Activated effector memory CD4-positive, alpha-beta T cell treated with anti-CD3 and anti-CD28 coated beads, Interleukin-2, amount 50 U/mL, for 16 hours (primary cell): ENCODE measurements at regions not wholly inside any gene's neighbourhood (a gene's known extent, or its start where the extent isn't known, plus 50 kb on each side); places are given as distances from the start of the nearest gene placed in this dataset.

Experiments
- DNase-seq: peaks from one replicate; pipeline ENCODE4 v3.0.0-alpha.2; 2020

DNA sequence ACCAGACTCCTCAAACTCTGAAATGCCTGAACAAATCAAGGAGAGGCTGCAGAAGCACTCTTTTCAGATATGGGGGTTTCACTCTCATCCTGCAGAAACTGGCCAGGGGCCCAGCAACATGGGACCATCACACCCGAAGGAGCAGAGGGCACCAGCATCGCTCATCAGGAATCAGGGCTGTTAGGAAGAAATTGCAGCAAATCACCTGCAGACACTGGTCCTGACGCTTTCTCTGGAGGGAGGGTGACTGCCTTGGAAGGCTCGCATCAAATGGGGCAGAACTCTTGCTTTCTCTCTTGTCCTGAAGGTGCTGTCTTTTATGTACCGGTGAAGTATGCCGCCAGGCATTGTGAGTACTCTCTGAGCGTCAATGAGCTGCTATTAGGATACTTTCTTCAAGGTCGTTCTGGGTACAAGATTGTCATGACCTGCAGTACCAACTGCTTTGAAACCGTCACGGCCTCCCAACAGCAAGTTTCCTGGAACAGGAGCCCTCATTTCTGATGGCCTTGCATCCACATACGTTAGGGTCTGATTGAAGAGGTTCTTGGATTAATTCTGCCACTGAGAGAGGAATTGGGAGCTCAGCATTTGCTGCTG lies 155.7 kb upstream of the SOX1 start:
- peak; percentile 36 for DNase-seq

DNA sequence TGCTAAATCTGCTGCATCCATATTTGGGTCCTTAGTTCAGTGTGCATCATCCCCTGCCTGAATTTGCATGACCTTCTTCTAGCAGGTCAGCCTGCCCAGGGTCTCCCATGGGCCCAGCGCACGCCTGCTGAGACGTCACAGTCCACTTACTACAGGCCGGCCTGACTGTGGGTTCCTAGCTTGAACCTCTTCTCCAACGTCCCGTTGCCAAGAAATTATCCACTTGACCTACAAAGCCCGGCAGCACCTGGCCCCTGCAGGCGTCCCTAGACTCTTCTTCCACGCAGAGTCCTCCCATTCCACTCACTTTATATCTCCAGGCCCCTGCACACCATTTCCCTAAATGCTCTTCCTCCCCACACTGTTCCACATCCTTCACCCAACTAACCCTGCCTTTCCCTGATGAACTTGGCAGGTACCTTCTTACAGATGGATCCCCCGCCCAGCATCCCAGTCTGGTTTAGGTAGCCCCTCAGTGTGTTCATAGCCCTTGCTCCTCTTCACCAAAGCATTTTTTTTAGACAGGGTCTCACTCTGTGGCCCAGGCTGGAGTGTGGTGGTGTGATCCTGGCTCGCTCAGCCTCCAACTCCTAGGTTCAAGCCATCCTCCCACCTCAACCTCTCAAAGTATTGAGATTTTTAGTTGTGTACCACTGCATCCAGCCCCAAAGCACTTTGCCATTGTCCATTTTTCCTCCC lies 155.0 kb upstream of the SOX1 start:
- peak; percentile 34 for DNase-seq

DNA sequence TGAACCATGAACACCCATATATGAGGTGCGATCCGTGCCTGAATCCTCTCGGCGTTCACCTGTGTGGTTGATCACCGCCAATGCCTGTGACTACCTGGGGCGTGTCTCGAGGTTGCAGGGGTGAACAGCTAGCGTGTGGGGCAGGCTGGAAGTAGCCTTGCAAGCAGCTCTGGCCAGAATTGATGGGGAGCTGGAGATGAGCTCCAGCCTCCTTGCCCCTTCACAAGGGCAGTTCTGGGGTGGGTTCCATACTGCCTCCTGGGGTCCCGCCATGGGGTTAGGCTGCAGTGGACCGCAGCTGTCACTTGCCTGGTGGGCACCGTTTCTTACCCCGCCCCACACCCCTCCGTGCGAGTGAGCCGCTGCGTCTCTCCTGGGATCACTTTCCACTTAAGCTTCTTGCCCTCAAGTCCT lies 154.5 kb upstream of the SOX1 start:
- peak; percentile 49 for DNase-seq

DNA sequence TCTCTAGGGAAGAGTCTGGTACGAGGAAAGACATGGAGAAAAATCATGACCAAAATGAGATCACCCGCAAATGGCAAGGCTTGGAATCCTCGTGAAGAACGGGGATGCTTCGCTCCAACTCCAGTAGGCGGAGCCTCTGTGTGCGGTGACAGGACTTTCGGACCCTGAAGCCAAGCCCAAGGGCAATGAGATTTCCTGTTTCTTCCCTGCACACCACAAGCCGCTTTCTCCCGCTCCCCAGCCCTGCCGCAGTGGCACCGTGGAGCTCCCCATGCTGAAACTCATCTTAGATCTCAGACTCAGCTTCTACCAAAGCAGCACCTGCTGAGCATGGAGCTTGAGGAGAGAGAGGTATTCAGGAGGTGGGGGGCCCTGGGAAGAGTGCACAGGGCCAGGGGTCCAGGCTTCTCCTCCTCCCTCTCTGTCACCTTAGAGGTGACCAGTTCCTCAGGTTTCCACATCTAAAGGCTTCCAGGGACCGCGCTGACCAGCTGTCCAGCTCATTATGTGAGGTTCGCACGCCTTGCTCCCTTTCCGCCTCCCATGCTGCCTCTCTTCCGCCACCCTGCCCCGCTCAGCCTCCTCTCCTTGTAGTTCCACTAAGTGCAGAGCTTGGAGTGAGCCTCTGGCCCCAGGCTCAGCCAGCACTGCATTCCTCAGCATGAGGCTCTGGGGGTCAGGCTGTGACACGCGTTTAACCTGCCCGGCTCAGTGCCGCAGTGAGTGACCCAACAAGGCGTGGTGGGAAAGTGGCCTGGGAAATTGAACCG lies 153.8 kb upstream of the SOX1 start:
- DNase-seq = peak; percentile 50

DNA sequence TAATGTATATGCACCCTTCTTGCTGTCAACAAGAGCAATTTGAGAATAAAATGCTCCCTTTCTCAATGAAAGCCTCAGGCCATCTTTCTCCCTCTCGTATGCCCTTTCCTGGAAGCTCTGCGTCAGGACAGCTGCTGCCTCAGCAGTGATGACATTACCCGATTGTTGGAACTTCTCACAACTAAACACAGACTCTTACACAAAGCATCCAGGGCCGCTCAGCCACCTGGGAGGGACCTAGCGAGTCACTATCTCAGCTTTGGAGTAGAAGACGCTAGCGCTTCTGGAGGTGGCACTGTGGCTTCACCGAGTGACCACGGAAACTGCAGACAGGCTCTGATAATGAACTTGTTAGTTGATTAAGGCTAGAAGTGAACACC lies 153.2 kb upstream of the SOX1 start:
- peak; percentile 37 for DNase-seq

DNA sequence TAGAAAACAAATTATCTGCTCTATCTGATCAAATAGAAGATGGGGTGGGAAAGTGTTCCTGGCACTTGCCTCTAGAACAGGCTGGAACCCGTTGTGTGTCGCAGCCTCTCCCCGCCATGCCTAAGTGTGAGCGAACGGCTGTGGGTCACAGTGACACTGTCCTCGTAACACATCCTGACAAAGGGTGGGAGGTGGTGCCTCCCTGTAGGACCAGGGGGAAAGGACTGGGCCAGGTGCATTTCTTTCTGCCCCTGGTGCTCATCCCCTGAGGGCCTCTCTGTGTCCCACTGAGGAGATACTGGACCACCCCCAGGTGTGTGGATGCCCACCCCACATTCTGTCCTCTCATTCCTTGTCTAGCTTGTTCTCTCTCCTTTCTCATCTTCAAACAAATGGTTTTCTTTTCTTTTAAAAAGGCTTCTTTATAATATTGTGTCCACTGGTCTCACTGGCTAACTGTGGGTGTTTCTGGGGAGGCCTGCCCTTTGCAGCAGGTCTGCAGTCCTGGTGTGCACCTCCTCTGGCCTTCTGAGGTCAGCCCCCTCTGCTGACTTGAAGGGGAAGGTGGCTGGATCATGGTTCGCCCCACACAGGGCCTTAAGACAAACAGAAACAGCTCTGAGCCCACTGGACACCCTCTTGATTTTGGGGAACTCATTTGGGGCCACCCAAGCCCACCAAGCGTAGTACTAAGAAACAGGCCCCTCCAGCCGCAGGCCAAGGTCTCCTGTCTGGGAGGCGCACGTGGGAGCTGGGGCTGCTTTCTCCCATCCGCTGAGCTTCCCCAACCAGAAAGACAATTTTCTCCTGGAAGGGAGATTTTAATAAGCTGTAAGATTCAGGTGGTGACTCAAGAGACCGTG lies 152.5 kb upstream of the SOX1 start:
- DNase-seq = no peak

DNA sequence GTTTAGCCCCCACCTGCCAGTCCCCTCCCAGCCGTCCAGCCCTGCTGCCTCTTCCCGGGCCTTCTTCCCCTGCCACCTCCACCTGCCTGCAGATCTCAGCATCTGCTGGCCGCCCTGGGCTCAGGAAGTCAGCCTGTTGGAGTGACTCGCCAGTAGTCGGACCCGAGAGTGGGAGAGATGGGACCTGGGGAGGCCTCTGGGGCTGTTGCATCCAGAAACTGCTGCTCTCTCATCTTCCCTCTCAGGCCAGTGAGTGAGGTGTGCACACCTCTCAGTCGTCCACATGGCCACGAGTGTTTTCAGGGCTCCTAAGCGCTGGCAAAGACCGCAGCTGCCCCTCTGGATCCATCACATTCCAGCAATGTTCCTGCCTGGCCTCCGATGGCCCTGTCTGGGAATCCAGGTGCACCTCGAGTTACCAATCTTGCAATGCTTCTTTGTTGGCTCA lies 151.8 kb upstream of the SOX1 start:
- DNase-seq = peak; percentile 38

DNA sequence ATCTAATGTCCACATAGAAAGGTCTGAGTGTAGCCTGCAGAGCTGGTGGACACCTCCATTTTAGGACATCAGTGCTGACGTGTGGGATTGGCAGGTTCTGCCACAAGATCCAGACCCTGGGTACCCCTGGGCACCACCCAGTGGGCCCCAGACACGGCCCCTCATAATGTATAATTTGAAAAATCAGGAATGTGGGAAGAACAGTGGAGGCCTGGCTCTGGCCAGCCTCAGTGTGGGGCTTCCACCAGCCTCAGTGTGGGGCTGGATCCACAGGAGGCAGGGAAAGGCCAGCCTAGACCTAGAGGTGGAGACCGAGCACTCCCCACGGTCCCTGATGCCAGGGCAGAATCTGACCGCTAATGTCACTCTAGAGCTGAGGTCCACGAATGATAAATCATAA lies 150.7 kb upstream of the SOX1 start:
- DNase-seq = peak; percentile 21

DNA sequence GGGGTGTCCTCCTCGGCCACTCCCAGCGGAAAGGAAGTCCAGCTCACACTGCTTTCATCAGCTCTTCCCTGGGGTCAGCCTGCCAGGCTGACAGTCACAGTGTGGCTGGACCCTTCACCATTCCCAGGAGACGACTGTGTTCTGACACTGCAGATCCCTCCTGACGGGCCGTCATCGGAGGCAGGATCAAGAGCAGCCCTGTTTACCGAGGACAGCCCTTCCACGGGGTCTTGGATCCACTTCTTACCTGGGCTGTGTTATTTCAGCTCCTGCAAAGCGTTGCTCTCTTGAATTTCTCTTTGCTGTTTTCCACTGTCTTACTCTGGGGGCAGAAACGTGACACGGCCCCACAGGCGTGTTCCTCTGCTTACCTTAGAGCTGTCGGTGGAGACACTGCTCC lies 149.9 kb upstream of the SOX1 start:
- DNase-seq = peak; percentile 21

DNA sequence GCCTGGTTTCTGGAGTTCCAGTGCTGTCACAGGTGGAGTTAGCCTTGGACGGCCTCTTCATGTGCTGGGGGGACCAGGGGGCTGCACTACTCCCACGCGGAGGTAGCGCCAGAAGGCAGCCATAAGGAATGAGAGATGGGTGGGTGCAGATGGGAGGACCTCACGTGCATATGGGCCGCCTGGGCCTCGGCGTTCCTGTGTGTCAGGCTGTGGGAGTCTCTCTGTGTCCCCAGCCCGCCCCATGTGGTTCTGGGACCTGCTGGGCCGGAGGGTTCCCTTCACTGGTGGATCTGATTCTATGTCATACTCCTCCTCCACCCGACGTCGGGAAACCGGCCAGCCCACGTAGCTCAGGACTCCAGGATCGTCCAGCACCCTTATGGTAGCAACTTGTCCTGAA lies 149.0 kb upstream of the SOX1 start:
- DNase-seq = peak; percentile 24

DNA sequence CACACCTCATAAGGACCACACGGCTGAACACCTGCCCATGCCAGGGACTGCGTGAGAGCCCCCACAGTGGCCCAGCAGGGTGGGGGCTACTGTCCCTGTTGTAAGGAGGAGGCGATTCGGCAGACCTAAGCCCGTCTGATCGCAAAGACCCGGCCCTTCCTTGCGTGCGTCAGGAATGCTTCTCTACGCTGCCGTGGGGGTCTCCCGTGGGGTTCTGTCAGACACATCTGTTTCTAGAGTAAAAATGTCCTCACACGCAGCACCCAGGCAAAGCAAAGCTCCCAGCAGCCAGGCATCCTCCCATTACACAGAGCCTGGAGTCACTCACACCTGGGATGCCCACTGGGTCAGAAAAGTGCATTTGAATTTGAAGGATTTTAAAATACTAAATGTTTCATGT lies 147.7 kb upstream of the SOX1 start:
- DNase-seq = peak; percentile 31

DNA sequence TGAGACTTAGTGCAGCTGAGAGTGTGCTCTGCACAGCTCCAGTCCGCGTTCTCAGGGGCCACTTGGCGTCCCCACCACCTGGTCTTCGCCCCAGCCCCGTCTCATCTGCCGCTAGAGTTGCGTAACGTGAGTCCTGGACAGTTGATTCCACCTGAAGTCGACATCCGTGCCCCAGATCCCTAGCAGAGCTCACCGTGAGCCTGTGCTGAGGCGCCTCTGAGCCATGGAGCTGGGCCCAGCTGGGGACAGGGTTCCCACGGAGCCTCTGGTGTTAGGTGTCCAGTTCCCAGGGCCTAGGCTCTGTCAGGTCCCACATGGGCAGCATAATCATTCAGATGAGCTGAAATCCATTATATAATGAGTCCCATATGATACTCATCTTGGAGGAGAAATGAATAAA lies 147.1 kb upstream of the SOX1 start:
- DNase-seq = peak; percentile 17

DNA sequence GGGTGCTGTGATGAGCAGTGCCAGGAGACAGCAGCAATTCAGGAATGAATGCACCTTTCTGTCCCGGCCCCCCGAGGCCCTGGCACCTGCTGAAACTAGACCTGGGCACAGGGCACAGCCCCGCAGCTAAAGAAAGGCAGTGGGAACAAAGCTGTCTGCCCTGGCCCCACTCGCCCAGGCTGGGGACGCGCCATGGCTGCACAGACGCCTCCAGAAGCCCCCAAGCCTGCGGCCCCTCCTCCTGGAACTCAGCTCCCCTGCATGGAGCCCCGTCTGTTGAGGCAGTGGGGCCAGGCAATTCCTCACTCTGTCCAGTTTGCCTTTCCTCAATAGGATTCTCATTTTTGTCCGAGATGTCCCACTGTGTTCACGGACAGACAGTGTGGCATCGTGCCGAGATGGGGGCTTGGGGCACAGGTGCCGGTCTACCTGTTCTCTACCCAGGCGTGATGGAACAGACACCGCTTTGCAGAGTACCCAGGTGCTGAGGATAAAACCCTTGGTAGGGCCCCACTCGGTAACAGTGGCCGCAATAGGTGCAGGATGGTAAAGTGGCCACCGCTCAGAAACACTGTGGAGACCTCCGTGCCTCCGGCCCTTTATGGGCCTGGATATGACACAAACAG lies 146.5 kb upstream of the SOX1 start:
- DNase-seq = peak; percentile 49

DNA sequence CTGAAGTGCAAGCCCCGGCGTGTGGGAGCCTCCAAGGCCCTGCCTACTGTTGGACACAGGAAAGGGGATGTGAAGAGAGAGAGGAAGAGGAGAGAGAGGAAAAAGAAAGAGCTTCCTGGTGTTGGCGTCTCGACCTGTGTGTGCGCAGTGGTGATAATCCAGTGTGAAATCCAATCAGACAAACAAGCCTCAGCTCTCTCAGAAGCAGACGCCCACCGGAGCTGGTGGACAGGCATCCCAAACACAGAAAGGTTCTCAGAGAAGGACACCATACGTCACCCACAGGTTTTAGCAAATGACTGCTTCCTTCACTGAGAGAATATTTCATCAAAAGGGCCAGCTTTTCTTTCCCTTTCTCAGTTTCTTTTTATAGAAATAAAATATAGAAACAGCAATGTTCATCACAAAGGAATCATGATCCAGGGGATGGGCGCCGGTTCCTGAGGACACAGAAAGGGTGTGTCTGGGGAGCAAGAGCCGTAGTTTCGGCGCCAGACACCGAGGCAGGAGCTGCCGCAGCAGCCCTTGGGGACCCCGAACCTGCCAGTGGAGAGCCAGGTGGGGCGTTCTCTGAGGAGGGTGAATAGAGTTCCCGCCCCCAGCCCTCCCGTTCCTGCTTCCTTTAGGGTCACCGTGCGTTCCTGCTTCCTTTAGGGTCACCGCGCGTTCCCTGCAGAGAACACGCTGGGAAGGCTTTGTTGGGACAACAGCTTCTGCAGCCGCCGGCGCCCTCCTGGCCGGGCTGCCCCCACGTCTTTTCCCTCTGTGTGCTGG lies 145.8 kb upstream of the SOX1 start:
- DNase-seq = peak; percentile 49

DNA sequence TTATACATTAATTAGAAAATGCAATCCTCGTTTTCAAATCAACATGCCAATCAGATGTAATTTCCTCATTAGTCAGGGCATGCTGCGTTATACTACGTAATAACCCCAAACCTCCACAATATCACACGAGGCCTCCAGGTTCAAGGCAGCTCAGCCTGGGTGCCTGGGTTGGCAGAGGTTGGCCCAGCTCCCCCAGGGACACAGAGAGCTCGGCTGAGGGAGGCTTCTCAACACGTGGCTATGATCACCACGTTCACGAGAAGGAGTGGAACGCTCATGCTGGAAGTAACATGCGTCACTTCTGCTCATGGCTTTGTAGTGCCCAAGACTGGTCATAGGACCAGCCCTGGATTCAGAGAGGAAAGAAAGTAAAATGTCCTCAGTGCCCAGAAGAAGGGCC lies 144.9 kb upstream of the SOX1 start:
- peak; percentile 27 for DNase-seq

DNA sequence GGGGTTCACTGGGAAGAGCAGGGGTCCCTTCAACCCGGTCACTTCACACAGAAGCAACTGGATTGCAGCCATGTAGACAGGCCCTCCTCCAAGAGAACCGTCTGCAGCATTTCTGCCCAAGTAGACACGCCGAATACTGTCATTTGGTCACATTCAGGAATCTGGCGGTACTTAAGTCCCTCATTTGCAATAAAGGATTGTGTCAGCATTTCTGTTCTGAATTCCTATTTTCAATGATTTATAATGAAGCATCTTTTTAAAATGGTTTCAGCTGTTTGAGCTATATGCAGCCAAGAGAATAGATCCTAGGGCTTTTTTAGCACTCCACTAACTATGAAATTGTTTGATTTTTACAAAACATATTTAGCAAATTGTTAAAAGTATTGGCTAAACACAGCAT lies 143.5 kb upstream of the SOX1 start:
- peak; percentile 37 for DNase-seq

DNA sequence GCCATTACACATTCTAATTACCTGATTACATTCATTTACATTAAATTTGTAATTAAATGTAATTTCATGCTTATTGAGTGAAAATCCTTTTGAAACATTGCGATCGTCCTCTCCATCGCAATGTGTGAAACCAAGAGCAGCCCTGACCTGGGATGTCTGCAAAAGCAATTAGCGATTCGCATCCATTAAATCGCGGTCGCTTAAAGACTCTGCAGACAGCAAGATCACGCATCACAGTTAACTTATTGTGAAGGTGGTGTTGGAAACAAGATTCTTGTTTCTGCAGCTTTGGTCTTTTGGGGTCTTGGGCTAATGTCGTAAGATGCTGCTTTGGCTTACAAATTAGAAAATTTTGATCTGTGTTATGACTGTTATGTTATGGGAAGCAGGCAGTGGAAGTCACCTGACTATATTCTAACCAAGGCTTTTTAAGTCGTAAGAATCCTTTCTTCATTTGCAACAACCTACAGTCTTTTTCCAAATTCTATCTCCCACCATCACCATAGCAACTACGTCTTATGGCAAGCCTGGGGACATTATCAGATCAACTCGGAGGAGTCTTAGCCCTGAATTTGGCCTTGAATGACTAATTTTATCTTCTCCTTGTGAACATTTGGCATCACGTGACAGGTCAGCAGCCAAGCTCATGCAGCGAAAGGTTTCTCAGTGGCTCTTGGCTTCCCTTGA lies 142.8 kb upstream of the SOX1 start:
- peak; percentile 21 for DNase-seq

DNA sequence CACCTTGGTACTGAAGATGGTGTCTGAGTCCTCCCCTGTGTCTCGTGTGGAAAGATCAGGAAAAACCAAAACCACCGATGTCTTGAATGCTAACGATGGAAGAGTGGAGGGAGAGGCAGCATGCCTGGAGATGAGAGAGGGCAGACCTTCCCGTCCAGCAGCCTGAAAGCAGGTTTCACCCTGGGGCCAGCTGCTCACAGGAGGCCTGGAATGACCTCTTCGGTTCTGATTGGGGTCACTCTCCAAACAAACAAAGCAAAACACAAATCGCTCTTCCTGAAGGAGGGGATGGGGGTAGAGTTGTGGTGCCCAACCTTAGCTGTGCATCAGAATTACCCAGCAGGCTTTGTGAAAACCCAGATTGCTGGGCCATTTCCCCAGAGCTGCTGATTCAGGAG lies 142.3 kb upstream of the SOX1 start:
- DNase-seq = peak; percentile 4

DNA sequence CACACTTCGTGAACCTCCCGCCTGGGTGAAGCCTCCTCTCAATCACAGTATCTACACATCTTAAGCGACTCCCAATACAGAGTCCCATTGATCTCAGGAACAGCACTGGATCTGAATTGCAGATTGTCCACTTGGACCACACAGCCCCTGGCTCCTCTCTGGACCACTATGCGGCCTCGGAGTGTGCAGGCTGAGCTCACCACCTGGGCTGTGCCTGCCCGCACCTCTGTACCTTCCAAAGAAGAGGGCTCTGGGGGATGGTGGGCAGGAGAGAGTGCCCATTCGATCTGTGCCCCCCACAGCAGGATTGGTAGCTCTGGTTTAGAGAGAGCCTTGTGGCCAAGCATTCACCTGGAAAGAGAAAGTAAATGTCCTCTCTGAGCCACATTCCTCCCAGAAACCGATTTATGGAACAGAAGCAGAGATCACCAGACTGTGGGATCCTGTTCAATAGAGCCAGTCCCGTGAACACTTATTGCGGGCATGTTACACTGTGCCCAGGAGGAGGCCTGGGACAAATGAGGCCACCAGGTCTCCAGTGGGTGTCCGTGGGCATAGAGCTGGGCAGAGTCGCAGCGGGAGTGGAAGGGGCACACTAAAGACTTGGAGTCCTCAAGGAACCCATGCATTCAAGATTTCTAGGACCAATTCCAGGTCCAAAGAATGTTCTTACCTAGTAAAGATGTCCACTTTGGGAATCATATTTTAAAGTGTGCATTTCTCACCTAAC lies 141.6 kb upstream of the SOX1 start:
- DNase-seq = peak; percentile 37

DNA sequence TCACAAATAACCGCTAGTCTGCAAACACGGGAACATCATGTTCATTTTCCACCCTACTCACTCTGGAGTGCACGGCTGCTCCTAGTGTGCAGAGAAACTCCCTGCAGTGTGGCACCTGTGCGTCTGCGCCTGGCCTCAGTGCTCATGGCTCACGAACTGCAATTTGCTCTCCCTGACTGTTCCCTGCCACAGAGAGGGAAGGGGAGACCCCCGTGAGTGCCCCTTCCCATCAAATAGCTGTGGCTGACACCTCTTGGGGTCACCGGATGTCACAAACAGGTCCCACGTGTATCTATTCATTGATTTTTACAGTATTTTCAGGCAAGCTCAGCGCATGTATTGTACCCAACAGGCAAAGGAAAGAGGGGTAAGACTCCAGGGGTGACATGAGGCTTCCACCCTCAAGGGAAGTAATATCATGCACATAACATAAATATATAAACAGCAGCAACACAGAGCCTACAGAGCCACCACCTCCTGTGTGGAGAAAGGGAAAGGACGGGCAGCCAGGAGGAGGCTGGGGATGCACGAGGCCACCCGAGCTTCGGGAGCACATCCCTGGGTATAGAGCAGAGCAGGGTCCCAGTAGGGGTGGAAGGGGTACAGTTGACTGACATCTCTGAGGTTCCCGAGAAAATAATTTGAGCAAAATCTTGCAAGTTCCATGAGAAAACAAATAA lies 140.3 kb upstream of the SOX1 start:
- DNase-seq = peak; percentile 47
